HEK293T (cell line): ENCODE measurements at regions not wholly inside any gene's neighbourhood (a gene's known extent, or its start where the extent isn't known, plus 50 kb on each side); places are given as distances from the start of the nearest gene placed in this dataset.

Experiments
- ARNT ChIP-seq: fragments of 450-650 bp; IDR thresholded peaks from 2 replicates; pipeline ENCODE4 v1.6.1; 2017; ENCODE audit warnings: mild to moderate bottlenecking
- CTBP1 ChIP-seq: fragments of 450-650 bp; IDR thresholded peaks from 2 replicates; pipeline ENCODE4 v1.6.1; 2016; ENCODE audit warnings: borderline replicate concordance
- FOXA1 ChIP-seq: fragments of 450-650 bp; IDR thresholded peaks from 2 replicates; pipeline ENCODE4 v1.6.1; 2016; ENCODE audit warnings: mild to moderate bottlenecking
- FOXK2 ChIP-seq: fragments of 450-650 bp; IDR thresholded peaks from 2 replicates; pipeline ENCODE4 v1.6.1; 2016; ENCODE audit warnings: mild to moderate bottlenecking
- FOXM1 ChIP-seq: fragments of 450-650 bp; IDR thresholded peaks from 2 replicates; pipeline ENCODE4 v1.6.1; 2017; ENCODE audit warnings: mild to moderate bottlenecking, borderline replicate concordance
- HDGF ChIP-seq: fragments of 450-650 bp; IDR thresholded peaks from 2 replicates; pipeline ENCODE4 v1.6.1; 2017; ENCODE audit warnings: antibody characterized with exemption, borderline replicate concordance
- LEF1 ChIP-seq: fragments of 450-650 bp; IDR thresholded peaks from 2 replicates; pipeline ENCODE4 v1.6.1; 2017; ENCODE audit warnings: mild to moderate bottlenecking, borderline replicate concordance
- PKNOX1 ChIP-seq: fragments of 450-650 bp; IDR thresholded peaks from 2 replicates; pipeline ENCODE4 v1.6.1; 2016
- SP1 ChIP-seq: fragments of 450-650 bp; IDR thresholded peaks from 2 replicates; pipeline ENCODE4 v1.6.1; 2017
- TARDBP ChIP-seq: fragments of 450-650 bp; IDR thresholded peaks from 2 replicates; pipeline ENCODE4 v1.6.1; 2016

- no peak for TF ChIP-seq HDGF
- no peak for TF ChIP-seq LEF1
- no peak for TF ChIP-seq FOXM1
- no peak for TF ChIP-seq ARNT
- no peak for TF ChIP-seq SP1
- TF ChIP-seq CTBP1 = no peak
- TF ChIP-seq FOXA1 = no peak
- TF ChIP-seq PKNOX1 = no peak
- no peak for TF ChIP-seq FOXK2
- no peak for TF ChIP-seq TARDBP
Measured at GRCh38 chr9:87824886-87825285, 57.8 kb upstream of the SPATA31E1 start.
